ENCODE measurements at regions not wholly inside any gene's neighbourhood (a gene's known extent, or its start where the extent isn't known, plus 50 kb on each side); places are given as distances from the start of the nearest gene placed in this dataset.

GRCh38 chr5:34570143-34570542, 86.0 kb upstream of the RAI14 start:
- DNase-seq = no peak

GRCh38 chr5:34570721-34571676, 85.1 kb upstream of the RAI14 start:
- peak; percentile 4 for DNase-seq

GRCh38 chr5:34571677-34572041, 84.5 kb upstream of the RAI14 start:
- DNase-seq = no peak

GRCh38 chr5:34574936-34575467, 81.1 kb upstream of the RAI14 start:
- no peak for DNase-seq

GRCh38 chr5:34576891-34577666, 79.0 kb upstream of the RAI14 start:
- no peak for DNase-seq

GRCh38 chr5:34578962-34579361, 77.2 kb upstream of the RAI14 start:
- no peak for DNase-seq

- peak; percentile 8 for DNase-seq
Observed at GRCh38 chr5:34580983-34581382, 75.1 kb upstream of the RAI14 start.

- peak; percentile 52 for DNase-seq
Observed at GRCh38 chr5:34582371-34582770, 73.8 kb upstream of the RAI14 start.

- DNase-seq = no peak
Observed at GRCh38 chr5:34583167-34583566, 73.0 kb upstream of the RAI14 start.

GRCh38 chr5:34584165-34584564, 72.0 kb upstream of the RAI14 start:
- peak; percentile 71 for DNase-seq

GRCh38 chr5:34585601-34586104, 70.5 kb upstream of the RAI14 start:
- no peak for DNase-seq

- DNase-seq = no peak
Observed at GRCh38 chr5:34586117-34586885, 69.8 kb upstream of the RAI14 start.

- no peak for DNase-seq
Observed at GRCh38 chr5:34587355-34588241, 68.5 kb upstream of the RAI14 start.

GRCh38 chr5:34589832-34590231, 66.3 kb upstream of the RAI14 start:
- no peak for DNase-seq

- no peak for DNase-seq
Observed at GRCh38 chr5:34591723-34592122, 64.4 kb upstream of the RAI14 start.

GRCh38 chr5:34597034-34598027, 58.8 kb upstream of the RAI14 start:
- no peak for DNase-seq

- peak; percentile 9 for DNase-seq
Observed at GRCh38 chr5:34598177-34598794, 57.8 kb upstream of the RAI14 start.

GRCh38 chr5:34599471-34600117, 56.5 kb upstream of the RAI14 start:
- DNase-seq = no peak

- no peak for DNase-seq
Observed at GRCh38 chr5:34600118-34600493, 56.0 kb upstream of the RAI14 start.

Data from NCI-H82 (cell line).